GM19452 (cell line): ENCODE measurements at regions not wholly inside any gene's neighbourhood (a gene's known extent, or its start where the extent isn't known, plus 50 kb on each side); places are given as distances from the start of the nearest gene placed in this dataset.
"Not testable (repeated sequence)": the region's sequence is repeated elsewhere in the genome, so short reads cannot be mapped to it uniquely, and the experiment has no call there.

Experiments used
- ATAC-seq: cut with Tn5 transposase; IDR thresholded peaks from one replicate; pipeline ENCODE4 v1.9.1; 2021; ENCODE audit not compliant: unreplicated experiment

- no peak for ATAC-seq
These were observed 222.6 kb upstream of the SMIM31 start for GRCh38 chr4:164531336-164531735.

DNA sequence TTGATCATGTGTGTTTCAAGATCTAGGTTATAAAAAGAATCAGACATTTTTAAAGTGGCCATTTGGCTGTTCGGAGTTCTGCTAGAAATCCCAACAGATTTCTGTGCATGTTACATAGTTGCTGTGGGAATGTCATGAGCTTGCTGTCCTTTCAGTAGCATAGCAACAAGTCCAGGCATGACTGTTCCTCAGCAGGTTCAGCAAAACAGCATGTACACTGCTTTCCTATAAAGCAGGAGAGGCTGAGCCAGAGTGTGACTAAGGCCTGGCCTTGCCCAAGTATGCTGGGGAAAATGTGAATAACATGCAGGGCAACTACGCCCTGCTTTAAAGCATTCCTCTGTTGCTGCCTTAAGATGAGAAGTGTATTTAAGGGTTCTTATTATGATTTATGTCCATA, 217.1 kb upstream of the SMIM31 start:
- no peak for ATAC-seq

DNA sequence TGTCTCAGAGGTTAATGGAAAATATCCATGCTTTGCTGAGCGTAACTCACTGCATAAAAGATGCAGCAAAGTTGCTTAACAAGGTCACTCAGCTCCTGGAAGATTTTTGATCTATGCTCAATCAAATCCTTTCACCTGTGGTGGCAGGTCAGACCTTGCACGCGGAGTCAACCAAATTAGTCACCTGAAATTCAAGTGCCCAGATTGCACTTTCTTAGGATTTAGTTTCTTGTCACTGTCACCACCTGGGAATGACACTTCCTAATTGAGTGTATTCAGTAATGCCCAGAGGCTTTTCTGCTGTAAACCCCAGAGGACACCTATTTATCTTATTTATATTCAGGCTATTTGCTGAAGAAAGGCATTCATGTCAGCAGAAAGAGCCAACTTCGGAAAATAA, 215.8 kb upstream of the SMIM31 start:
- no peak for ATAC-seq

DNA sequence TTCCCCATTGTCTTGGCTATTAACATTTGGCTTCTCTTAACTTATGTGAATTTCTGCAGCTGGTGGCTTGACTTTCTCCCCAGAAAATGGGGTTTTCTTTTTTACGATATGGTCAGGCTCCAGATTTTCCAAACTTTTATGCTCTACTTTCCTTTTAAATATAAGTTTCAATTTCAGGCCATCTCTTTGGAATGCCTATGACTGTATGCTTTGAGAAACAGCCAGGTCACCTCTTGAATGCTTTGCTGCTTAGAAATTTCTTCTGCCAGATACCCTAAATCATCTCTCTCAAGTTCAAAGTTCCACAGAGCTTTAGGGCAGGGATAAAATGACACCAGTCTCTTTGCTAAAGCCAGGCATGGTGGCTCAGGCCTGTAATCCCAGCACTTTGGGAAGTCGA, 212.9 kb upstream of the SMIM31 start:
- no peak for ATAC-seq

- ATAC-seq: no peak
These were observed 211.5 kb upstream of the SMIM31 start for GRCh38 chr4:164542431-164542830.

GRCh38 chr4:164550989-164551712, 202.8 kb upstream of the SMIM31 start:
- ATAC-seq: no peak

DNA sequence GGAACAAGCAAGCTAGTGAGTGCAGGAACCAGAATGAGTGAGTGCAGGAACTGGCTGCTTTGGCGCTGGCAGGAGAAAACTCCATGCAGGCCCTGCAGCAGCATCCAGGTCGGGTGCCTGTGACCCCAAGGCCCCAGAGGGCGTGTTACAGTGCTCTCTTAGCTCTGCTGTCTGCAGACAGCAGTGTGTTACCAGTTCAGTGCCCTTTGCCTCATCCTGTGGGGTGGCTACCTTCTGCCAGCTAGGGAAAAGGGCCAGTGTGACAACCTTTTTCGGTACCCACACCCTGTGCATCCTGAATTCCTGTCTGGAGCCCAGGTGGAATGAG, 202.3 kb upstream of the SMIM31 start:
- no peak for ATAC-seq

- ATAC-seq: no peak
These were observed 182.1 kb upstream of the SMIM31 start for GRCh38 chr4:164571593-164572390.

DNA sequence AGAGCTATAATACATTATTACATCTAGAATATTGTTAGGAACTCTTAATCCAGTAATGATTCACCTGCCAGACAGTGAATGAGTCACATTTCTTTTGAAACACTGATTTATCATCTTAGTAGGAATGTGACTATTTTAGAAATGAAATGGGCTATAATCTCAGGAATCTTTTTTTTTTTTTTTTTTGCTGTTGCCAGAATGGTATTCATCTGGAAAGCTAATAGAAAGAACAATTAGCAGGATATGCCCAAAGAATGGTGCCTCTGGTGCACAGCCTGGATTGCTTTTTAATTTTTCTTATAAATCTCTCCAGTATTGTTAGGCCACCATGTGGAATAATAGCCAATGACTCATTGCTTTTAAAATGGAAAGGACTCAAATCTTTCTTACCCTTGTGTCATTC, 181.1 kb upstream of the SMIM31 start:
- no peak for ATAC-seq

DNA sequence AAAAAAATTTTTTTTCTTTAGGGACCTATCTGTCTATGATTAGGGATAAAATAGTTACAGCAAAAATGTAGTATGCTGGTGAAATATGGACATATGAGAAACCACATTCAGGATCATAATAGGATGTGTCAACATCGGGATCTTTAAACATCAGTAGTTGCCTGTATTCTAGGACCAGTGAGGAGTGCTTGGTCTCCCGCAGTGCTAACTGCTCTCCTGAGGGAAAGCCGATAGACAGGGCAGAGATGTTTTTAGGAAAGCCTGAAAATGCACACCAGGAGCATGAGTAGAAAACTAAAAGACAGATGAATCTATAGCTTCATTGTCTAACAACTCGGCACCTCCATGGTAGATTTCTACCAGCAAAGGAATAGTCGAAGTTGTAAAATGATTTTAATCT, 178.1 kb upstream of the SMIM31 start:
- ATAC-seq: no peak

GRCh38 chr4:164579270-164579942, 174.5 kb upstream of the SMIM31 start:
- no peak for ATAC-seq

- no peak for ATAC-seq
These were observed 162.3 kb upstream of the SMIM31 start for GRCh38 chr4:164591666-164592065.

- no peak for ATAC-seq
These were observed 158.2 kb upstream of the SMIM31 start for GRCh38 chr4:164595751-164596150.

DNA sequence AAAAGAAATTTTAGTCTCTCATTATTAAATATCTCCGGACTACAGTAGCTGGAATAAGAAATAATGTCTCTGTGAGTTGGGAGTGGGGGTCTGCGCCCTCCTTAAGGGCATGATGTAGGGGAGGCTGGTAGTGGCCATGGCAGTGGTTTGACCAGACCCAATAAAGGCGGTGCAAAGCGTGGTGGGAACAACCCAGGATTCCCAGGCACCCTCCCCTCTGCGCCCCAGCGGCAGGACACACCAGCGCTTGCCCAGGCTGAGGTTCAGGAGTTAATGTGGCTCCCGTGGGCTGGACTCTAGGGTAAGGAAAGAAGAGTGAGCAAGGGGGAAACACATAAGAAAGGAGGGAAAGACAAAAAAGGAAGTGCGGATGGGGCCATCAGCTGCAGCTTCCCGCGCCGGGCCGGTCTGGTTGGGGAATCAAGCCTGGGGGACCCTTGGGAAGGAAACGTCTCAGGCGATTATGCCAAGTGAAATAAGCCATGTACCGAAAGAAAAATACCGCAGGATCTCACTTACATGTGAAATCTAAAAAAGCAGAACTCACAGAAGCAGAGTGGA, 157.5 kb upstream of the SMIM31 start:
- ATAC-seq: no peak

DNA sequence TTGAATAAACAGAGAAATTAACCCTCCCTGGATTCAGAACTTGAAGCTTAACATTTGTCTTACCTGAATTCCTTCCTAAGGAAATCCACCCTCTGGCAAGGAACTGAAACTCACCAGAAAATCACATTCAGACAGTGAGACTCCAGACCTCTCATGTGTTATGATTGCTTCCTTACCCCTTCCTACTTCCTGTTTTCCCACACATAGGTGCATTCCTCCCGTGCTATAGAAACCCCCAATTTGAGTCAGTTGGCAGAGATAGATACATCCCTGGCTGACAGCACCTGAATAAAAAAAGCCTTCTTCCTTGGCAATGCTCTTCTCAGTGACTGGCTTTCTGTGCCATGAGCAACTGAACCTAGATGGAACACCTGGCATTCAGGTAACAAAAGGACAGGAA, 157.0 kb upstream of the SMIM31 start:
- no peak for ATAC-seq

DNA sequence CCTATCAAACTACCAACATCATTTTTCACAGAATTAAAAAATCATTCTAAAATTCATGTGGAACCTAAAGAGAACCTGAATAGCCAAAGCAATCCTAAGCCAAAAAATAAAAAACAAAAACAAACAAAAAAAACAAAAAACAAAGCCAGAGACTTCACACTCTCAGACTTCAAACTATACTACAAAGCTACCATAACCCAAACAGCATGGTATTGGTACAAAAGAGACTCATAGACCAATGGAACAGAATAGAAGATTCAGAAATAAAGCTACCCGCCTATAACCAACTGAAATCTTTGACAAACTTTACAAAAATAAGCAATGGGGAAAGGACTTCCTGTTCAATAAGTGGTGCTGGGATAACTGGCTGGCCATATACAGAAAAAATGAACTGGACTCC, 152.3 kb upstream of the SMIM31 start:
- no peak for ATAC-seq

DNA sequence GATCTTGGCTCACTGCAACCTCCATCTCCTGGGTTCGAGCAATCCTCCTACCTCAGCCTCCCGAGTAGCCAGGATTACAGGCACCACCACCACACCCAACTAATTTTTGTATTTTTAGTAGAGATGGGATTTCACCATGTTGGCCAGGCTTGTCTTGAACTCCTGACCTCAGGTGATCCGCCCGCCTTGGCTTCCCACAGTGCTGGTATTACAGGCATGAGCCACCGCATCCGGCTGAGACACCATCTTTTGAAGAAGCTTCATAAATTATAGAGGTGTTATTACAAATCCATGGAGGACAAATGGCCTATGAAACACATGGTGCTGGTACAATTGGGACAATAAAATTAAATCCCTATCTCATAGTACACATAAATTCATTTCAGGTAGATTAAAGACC, 148.1 kb upstream of the SMIM31 start:
- ATAC-seq: not testable (repeated sequence)

DNA sequence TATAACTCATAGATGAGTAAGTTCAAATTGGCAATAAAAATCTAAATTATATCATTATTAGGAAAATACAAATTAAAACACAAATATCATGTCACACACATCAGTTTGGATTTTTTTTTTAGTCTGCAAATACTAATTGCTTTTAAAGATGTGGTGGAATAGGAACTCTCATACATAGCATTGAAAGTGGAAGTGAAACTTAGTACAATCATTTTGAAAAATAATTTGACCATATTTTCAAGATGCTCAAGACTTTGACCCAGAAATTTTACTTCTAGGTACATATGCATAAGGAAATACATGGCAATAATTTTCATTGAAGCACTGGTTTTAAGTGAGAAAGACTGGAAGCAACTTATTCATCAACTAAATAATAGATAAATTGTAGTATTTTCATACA, 147.5 kb upstream of the SMIM31 start:
- peak; percentile 98 for ATAC-seq

GRCh38 chr4:164613256-164613655, 140.7 kb upstream of the SMIM31 start:
- ATAC-seq: no peak

DNA sequence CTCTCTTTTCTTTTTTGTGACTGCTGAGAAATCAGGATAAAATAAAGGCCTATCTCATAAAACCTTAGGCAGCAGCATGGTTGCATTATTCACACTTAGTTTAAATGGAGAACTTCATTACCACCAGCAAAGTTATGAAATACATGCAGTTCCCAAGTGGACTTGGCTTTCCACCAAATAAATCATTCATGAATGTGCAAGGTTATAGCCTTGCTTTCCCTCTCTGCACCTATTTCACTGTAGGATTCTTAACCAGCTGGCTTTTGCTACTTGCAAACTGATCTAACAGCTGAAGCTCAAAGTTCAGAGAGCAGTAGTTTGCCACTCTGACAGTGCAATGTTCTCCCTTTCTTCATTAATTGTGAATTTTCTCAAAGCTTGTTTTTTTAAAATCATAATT, 140.1 kb upstream of the SMIM31 start:
- ATAC-seq: no peak

- ATAC-seq: no peak
These were observed 139.6 kb upstream of the SMIM31 start for GRCh38 chr4:164614329-164614728.

GRCh38 chr4:164614999-164615398, 138.9 kb upstream of the SMIM31 start:
- ATAC-seq: no peak
